K562 (cell line): ENCODE measurements at regions not wholly inside any gene's neighbourhood (a gene's known extent, or its start where the extent isn't known, plus 50 kb on each side); places are given as distances from the start of the nearest gene placed in this dataset.

Experiments
- CSDE1 ChIP-seq, 2 experiments: fragments of 450-650 bp; IDR thresholded peaks; 2 replicates each; pipeline ENCODE4 v1.6.1; 2016; ENCODE audit warnings: mild to moderate bottlenecking in 1 of 2
- SRSF3 ChIP-seq: fragments of 200-400 bp; formaldehyde crosslinking; IDR thresholded peaks from 2 replicates; pipeline ENCODE4 v1.6.1; 2016; ENCODE audit warnings: mild to moderate bottlenecking, low read length, moderate library complexity; ENCODE audit not compliant: insufficient read depth
- TF ChIP-seq, protein P1 (sequence below): fragments of 450-650 bp; IDR thresholded peaks from 2 replicates; pipeline ENCODE4 v1.6.1; 2016; ENCODE audit warnings: mild to moderate bottlenecking, moderate library complexity

DNA sequence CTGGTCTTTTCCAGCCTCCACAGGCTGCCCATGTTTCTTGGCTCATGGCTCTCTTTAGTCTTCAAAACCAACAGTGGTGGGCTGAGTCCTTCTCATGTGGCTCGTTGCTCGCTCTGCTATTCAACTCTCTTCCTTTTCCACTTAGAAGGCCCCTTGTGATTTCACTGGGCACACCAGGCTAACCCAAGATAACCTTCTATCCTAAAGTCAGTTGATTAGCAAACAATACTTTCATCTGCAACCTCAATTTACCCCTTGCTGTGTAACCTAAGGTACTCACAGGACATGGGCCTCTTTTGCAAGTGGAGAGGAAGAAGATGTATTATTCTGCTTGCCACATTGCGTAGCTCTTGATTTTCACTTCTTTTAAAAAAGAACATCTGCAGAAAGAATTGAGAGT is 79.6 kb downstream of the UTRN start (continued):
- TF ChIP-seq, protein P1, sequence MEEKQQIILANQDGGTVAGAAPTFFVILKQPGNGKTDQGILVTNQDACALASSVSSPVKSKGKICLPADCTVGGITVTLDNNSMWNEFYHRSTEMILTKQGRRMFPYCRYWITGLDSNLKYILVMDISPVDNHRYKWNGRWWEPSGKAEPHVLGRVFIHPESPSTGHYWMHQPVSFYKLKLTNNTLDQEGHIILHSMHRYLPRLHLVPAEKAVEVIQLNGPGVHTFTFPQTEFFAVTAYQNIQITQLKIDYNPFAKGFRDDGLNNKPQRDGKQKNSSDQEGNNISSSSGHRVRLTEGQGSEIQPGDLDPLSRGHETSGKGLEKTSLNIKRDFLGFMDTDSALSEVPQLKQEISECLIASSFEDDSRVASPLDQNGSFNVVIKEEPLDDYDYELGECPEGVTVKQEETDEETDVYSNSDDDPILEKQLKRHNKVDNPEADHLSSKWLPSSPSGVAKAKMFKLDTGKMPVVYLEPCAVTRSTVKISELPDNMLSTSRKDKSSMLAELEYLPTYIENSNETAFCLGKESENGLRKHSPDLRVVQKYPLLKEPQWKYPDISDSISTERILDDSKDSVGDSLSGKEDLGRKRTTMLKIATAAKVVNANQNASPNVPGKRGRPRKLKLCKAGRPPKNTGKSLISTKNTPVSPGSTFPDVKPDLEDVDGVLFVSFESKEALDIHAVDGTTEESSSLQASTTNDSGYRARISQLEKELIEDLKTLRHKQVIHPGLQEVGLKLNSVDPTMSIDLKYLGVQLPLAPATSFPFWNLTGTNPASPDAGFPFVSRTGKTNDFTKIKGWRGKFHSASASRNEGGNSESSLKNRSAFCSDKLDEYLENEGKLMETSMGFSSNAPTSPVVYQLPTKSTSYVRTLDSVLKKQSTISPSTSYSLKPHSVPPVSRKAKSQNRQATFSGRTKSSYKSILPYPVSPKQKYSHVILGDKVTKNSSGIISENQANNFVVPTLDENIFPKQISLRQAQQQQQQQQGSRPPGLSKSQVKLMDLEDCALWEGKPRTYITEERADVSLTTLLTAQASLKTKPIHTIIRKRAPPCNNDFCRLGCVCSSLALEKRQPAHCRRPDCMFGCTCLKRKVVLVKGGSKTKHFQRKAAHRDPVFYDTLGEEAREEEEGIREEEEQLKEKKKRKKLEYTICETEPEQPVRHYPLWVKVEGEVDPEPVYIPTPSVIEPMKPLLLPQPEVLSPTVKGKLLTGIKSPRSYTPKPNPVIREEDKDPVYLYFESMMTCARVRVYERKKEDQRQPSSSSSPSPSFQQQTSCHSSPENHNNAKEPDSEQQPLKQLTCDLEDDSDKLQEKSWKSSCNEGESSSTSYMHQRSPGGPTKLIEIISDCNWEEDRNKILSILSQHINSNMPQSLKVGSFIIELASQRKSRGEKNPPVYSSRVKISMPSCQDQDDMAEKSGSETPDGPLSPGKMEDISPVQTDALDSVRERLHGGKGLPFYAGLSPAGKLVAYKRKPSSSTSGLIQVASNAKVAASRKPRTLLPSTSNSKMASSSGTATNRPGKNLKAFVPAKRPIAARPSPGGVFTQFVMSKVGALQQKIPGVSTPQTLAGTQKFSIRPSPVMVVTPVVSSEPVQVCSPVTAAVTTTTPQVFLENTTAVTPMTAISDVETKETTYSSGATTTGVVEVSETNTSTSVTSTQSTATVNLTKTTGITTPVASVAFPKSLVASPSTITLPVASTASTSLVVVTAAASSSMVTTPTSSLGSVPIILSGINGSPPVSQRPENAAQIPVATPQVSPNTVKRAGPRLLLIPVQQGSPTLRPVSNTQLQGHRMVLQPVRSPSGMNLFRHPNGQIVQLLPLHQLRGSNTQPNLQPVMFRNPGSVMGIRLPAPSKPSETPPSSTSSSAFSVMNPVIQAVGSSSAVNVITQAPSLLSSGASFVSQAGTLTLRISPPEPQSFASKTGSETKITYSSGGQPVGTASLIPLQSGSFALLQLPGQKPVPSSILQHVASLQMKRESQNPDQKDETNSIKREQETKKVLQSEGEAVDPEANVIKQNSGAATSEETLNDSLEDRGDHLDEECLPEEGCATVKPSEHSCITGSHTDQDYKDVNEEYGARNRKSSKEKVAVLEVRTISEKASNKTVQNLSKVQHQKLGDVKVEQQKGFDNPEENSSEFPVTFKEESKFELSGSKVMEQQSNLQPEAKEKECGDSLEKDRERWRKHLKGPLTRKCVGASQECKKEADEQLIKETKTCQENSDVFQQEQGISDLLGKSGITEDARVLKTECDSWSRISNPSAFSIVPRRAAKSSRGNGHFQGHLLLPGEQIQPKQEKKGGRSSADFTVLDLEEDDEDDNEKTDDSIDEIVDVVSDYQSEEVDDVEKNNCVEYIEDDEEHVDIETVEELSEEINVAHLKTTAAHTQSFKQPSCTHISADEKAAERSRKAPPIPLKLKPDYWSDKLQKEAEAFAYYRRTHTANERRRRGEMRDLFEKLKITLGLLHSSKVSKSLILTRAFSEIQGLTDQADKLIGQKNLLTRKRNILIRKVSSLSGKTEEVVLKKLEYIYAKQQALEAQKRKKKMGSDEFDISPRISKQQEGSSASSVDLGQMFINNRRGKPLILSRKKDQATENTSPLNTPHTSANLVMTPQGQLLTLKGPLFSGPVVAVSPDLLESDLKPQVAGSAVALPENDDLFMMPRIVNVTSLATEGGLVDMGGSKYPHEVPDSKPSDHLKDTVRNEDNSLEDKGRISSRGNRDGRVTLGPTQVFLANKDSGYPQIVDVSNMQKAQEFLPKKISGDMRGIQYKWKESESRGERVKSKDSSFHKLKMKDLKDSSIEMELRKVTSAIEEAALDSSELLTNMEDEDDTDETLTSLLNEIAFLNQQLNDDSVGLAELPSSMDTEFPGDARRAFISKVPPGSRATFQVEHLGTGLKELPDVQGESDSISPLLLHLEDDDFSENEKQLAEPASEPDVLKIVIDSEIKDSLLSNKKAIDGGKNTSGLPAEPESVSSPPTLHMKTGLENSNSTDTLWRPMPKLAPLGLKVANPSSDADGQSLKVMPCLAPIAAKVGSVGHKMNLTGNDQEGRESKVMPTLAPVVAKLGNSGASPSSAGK: no peak
- no peak for TF ChIP-seq SRSF3
- no peak for TF ChIP-seq CSDE1 (IDR thresholded peaks at IDR 0.05)
